T-helper 1 cell (primary cell): ENCODE measurements at regions not wholly inside any gene's neighbourhood (a gene's known extent, or its start where the extent isn't known, plus 50 kb on each side); places are given as distances from the start of the nearest gene placed in this dataset.

Experiments
- DNase-seq, 5 donors: peaks; one replicate each; pipeline ENCODE4 v3.0.0-alpha.2; 2012 to 2020

GRCh38 chr21:38980416-38981313, 174.9 kb downstream of the ETS2 start:
- DNase-seq, result no peak

- DNase-seq, result peak in 1 of 5 donors; percentile 55
These were observed 173.8 kb downstream of the ETS2 start for GRCh38 chr21:38979271-38980121.

- DNase-seq, result no peak
These were observed 171.2 kb downstream of the ETS2 start for GRCh38 chr21:38976900-38977299.

GRCh38 chr21:38973552-38973951, 167.8 kb downstream of the ETS2 start:
- no peak for DNase-seq

GRCh38 chr21:38972078-38972477, 166.3 kb downstream of the ETS2 start:
- DNase-seq, result no peak

GRCh38 chr21:38970765-38971164, 165.0 kb downstream of the ETS2 start:
- DNase-seq, result no peak

- no peak for DNase-seq
These were observed 163.3 kb downstream of the ETS2 start for GRCh38 chr21:38968887-38969543.

GRCh38 chr21:38965910-38966504, 160.3 kb downstream of the ETS2 start:
- DNase-seq, result no peak

- DNase-seq, result no peak
These were observed 159.5 kb downstream of the ETS2 start for GRCh38 chr21:38965241-38965640.

GRCh38 chr21:38963006-38963405, 157.3 kb downstream of the ETS2 start:
- DNase-seq, result no peak

GRCh38 chr21:38960251-38960650, 154.5 kb downstream of the ETS2 start:
- no peak for DNase-seq

- no peak for DNase-seq
These were observed 153.9 kb downstream of the ETS2 start for GRCh38 chr21:38959692-38960061.

- peak in 1 of 5 donors; percentile 51 for DNase-seq
These were observed 153.4 kb downstream of the ETS2 start for GRCh38 chr21:38958940-38959691.

- no peak for DNase-seq
These were observed 152.6 kb downstream of the ETS2 start for GRCh38 chr21:38958323-38958705.

GRCh38 chr21:38957575-38958322, 152.0 kb downstream of the ETS2 start:
- no peak for DNase-seq

GRCh38 chr21:38956856-38957571, 151.3 kb downstream of the ETS2 start:
- no peak for DNase-seq

- DNase-seq, result no peak
These were observed 150.8 kb downstream of the ETS2 start for GRCh38 chr21:38956521-38956855.

GRCh38 chr21:38956007-38956406, 150.3 kb downstream of the ETS2 start:
- DNase-seq, result no peak

GRCh38 chr21:38955495-38955894, 149.8 kb downstream of the ETS2 start:
- no peak for DNase-seq

- no peak for DNase-seq
These were observed 148.9 kb downstream of the ETS2 start for GRCh38 chr21:38954588-38955004.

- DNase-seq, result no peak
These were observed 147.8 kb downstream of the ETS2 start for GRCh38 chr21:38953516-38953915.
